Right lobe of liver (tissue), 4 donors: ENCODE measurements at regions not wholly inside any gene's neighbourhood (a gene's known extent, or its start where the extent isn't known, plus 50 kb on each side); places are given as distances from the start of the nearest gene placed in this dataset.

Source experiments
- CTCF ChIP-seq, 4 donors: fragments of 200-600 bp in 3 of 4; fragments of 450-650 bp in 1 of 4; IDR thresholded peaks; one replicate each; pipeline versions ENCODE4 v1.5.1 to v1.8.0; 2016 to 2022; ENCODE audit warnings: antibody characterized with exemption in 4 of 4, mild to moderate bottlenecking in 2 of 4
- POLR2A ChIP-seq: fragments of 450-650 bp; IDR thresholded peaks from one replicate; pipeline ENCODE4 v1.6.1; 2017; ENCODE audit warnings: antibody characterized with exemption, mild to moderate bottlenecking
- donor health status: DM: no; HTN: no; CAD: no.
- donor health status: DM: no; HTN: no; CAD: no.
- donor health status: DM: no; HTN: yes; CAD: no.

- no peak for TF ChIP-seq CTCF (IDR thresholded peaks at IDR 0.05)
- TF ChIP-seq POLR2A = no peak
Observed at GRCh38 chr13:85603735-85604134, 195.5 kb downstream of the SLITRK6 start.
